MM.1S (cell line): ENCODE measurements at regions not wholly inside any gene's neighbourhood (a gene's known extent, or its start where the extent isn't known, plus 50 kb on each side); places are given as distances from the start of the nearest gene placed in this dataset.

ENCODE experiments used
- DNase-seq: peaks from one replicate; pipeline ENCODE4 v3.0.0-alpha.2; 2015
- H2AFZ ChIP-seq: fragments of 300-600 bp; sonication (generic); 2 replicates; pipeline ENCODE4 v1.6.0; 2016; ENCODE audit warnings: antibody characterized with exemption, low read length
- H3F3A ChIP-seq: fragments of 300-600 bp; sonication (generic); 2 replicates; pipeline ENCODE4 v1.6.1; 2016; ENCODE audit warnings: mild to moderate bottlenecking, antibody characterized with exemption, low read length, moderate library complexity, mixed read lengths; ENCODE audit not compliant: insufficient read depth
- H3K27ac ChIP-seq: fragments of 300-600 bp; sonication (generic); 2 replicates; pipeline ENCODE4 v1.5.1; 2016; ENCODE audit warnings: mild to moderate bottlenecking, low read length
- H3K27me3 ChIP-seq: fragments of 300-600 bp; sonication (generic); replicated peaks from 2 replicates; pipeline ENCODE4 v1.6.0; 2016; ENCODE audit warnings: low read length; ENCODE audit not compliant: insufficient read depth
- H3K36me3 ChIP-seq: fragments of 300-600 bp; sonication (generic); replicated peaks from 2 replicates; pipeline ENCODE4 v1.6.1; 2016; ENCODE audit warnings: mild to moderate bottlenecking, low read length, mixed read lengths; ENCODE audit not compliant: insufficient read depth
- H3K4me1 ChIP-seq: fragments of 300-600 bp; sonication (generic); 2 replicates; pipeline ENCODE4 v1.6.1; 2016; ENCODE audit warnings: low read length, mixed read lengths
- H3K4me2 ChIP-seq: fragments of 300-600 bp; sonication (generic); 2 replicates; pipeline ENCODE4 v1.6.0; 2016; ENCODE audit warnings: low read depth, low read length
- H3K4me3 ChIP-seq: fragments of 300-600 bp; sonication (generic); 2 replicates; pipeline ENCODE4 v1.5.1; 2016; ENCODE audit warnings: low read length, mixed read lengths
- H3K79me2 ChIP-seq: fragments of 300-600 bp; sonication (generic); 2 replicates; pipeline ENCODE4 v1.6.1; 2016; ENCODE audit warnings: mixed run types, low read length, mixed read lengths
- H3K9ac ChIP-seq: fragments of 300-600 bp; sonication (generic); 2 replicates; pipeline ENCODE4 v1.6.1; 2016; ENCODE audit warnings: low read length, mixed read lengths
- H3K9me2 ChIP-seq: fragments of 300-600 bp; sonication (generic); replicated peaks from 2 replicates; pipeline ENCODE4 v1.6.1; 2016; ENCODE audit warnings: mild to moderate bottlenecking, low read length, mixed read lengths; ENCODE audit not compliant: insufficient read depth
- H3K9me3 ChIP-seq: fragments of 300-600 bp; sonication (generic); replicated peaks from 2 replicates; pipeline ENCODE4 v1.6.1; 2016; ENCODE audit warnings: mild to moderate bottlenecking, low read length, mixed read lengths; ENCODE audit not compliant: insufficient read depth
- H4K20me1 ChIP-seq: fragments of 300-600 bp; sonication (generic); 2 replicates; pipeline ENCODE4 v1.6.1; 2016; ENCODE audit warnings: mild to moderate bottlenecking, low read length, moderate library complexity, mixed read lengths; ENCODE audit not compliant: insufficient read depth
- EZH2 ChIP-seq: fragments of 300-600 bp; sonication (generic); optimal IDR thresholded peaks from 2 replicates; pipeline ENCODE3; 2017; ENCODE audit warnings: low read depth, mild to moderate bottlenecking, antibody characterized with exemption, low read length, mixed read lengths
- EZH2phosphoT487 ChIP-seq: fragments of 300-600 bp; sonication (generic); IDR thresholded peaks from 2 replicates; pipeline ENCODE4 v1.6.1; 2018; ENCODE audit warnings: antibody characterized with exemption, low read length
- TF ChIP-seq, protein P1 (sequence below): fragments of 300-600 bp; sonication (generic); IDR thresholded peaks from 2 replicates; pipeline ENCODE4 v1.5.1; 2016; ENCODE audit warnings: antibody characterized with exemption, low read length, mixed read lengths

DNA sequence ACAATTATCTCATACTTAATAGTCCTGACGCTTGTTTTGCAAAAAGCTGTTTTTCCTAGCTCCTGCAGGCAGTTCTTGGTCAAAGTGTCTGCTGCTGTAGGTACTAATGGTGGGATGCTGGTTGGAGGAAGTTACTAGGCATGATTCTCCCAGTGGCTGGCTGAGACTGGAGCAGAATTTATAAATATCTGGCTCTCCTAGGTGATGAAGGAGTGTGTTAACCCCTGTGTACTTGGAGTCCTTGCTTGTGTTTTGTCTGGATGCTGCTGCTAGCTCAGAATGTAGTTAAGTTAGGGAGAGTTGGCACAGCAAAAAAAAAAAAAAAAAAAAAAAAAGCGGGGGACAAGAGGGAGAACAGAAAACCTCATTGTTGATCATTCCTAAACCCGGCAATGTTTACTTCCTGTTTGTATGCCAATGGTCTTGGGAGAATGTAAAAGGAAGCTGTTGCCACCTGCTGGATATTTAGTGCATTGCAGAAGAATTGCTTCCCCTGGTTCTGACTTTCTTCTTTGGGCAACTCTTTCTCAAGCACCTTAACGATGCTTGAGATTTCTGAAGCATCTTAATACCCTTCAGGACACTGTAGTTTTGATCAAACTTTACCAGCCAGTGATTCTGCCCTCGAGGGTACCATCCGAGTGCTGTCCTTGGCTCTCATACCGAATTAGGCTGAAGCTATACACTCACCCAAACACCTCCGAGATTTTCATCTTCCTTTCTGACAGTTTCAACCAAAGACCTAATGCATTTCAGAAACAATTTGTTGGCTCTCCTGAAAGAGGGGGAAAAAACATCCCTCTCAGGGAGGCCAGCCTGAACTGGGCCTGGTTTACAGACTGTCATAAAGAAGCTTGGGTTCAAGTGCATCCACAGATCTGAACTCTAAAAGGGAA is 71.7 kb upstream of the WWC1 start:
- Histone ChIP-seq H3K9ac (no peak overlapping the region), H3K4me3 (no peak overlapping the region), H4K20me1 (no peaks in the 10 kb centered on the region), H3K4me1 (no peaks in the 10 kb centered on the region), H2AFZ (peak overlapping the region; percentile 43), H3K27ac (no peak overlapping the region), H3K27me3 (no peaks in the 10 kb centered on the region; the same call in 1 of the 2 replicates), H3F3A (no peaks in the 10 kb centered on the region), H3K79me2 (no peaks in the 10 kb centered on the region), H3K9me3 (no peaks in the 10 kb centered on the region), H3K36me3 (no peaks in the 10 kb centered on the region), H3K4me2 (peak overlapping the region; percentile 19; the same call in 1 of the 2 replicates), H3K9me2 (no peaks in the 10 kb centered on the region)
- peak; percentile 62 for DNase-seq
- TF ChIP-seq, protein P1, sequence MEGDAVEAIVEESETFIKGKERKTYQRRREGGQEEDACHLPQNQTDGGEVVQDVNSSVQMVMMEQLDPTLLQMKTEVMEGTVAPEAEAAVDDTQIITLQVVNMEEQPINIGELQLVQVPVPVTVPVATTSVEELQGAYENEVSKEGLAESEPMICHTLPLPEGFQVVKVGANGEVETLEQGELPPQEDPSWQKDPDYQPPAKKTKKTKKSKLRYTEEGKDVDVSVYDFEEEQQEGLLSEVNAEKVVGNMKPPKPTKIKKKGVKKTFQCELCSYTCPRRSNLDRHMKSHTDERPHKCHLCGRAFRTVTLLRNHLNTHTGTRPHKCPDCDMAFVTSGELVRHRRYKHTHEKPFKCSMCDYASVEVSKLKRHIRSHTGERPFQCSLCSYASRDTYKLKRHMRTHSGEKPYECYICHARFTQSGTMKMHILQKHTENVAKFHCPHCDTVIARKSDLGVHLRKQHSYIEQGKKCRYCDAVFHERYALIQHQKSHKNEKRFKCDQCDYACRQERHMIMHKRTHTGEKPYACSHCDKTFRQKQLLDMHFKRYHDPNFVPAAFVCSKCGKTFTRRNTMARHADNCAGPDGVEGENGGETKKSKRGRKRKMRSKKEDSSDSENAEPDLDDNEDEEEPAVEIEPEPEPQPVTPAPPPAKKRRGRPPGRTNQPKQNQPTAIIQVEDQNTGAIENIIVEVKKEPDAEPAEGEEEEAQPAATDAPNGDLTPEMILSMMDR: peak; percentile 90
- no peak for TF ChIP-seq EZH2

DNA sequence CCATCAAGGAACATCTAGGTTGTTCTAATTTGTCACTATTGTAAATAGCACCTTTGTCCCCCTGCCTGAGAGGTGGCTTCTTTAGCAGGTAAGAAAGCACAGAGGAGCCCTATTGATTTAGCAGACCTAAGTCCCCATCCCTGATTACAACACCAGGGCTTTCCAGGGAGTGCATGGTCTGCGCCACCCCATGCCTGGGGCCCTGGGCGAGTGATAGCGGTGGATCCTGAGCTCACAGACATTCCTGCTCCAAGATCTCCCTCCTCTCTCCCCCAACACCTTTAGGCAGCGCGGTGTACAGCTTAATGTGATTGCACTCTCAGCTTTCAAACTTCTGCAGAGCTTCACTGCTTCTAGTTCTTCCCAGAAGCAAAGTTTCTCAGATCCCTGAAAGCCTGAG is 67.4 kb upstream of the WWC1 start:
- Histone ChIP-seq H2AFZ (no peak overlapping the region), H4K20me1 (no peaks in the 10 kb centered on the region), H3K27ac (no peak overlapping the region), H3F3A (no peaks in the 10 kb centered on the region), H3K4me1 (no peaks in the 10 kb centered on the region), H3K79me2 (no peaks in the 10 kb centered on the region), H3K9ac (no peak overlapping the region), H3K4me3 (no peak overlapping the region), H3K4me2 (no peak overlapping the region), H3K27me3 (no peaks in the 10 kb centered on the region; the same call in 1 of the 2 replicates), H3K36me3 (no peaks in the 10 kb centered on the region), H3K9me2 (no peaks in the 10 kb centered on the region), H3K9me3 (no peaks in the 10 kb centered on the region)
- DNase-seq: no peak
- TF ChIP-seq EZH2phosphoT487 (no peak), EZH2 (no peak)
- TF ChIP-seq, protein P1: no peak

DNA sequence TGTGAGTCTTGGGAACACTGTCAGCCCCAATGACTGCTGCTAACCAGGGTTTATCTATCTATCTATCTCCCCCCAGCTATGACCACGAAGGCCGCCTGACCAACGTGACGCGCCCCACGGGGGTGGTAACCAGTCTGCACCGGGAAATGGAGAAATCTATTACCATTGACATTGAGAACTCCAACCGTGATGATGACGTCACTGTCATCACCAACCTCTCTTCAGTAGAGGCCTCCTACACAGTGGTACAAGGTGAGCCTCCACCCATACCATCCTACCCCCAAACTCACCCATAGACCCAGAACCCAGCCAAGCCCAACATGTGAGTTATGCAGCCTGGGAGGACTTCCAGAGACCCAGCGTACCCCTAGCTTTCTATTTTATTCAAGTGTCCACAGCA is 65.4 kb upstream of the WWC1 start:
- no peak overlapping the region for H3K4me3 ChIP-seq
- no peaks in the 10 kb centered on the region for H4K20me1 ChIP-seq
- DNase-seq: no peak
- no peaks in the 10 kb centered on the region; the same call in 1 of the 2 replicates for H3K27me3 ChIP-seq
- no peaks in the 10 kb centered on the region for H3K9me3 ChIP-seq
- H2AFZ ChIP-seq: no peak overlapping the region
- H3K36me3 ChIP-seq: no peaks in the 10 kb centered on the region
- no peak overlapping the region for H3K4me2 ChIP-seq
- TF ChIP-seq, protein P1: no peak
- TF ChIP-seq EZH2 (no peak), EZH2phosphoT487 (no peak)
- H3K4me1 ChIP-seq: no peaks in the 10 kb centered on the region
- no peaks in the 10 kb centered on the region for H3F3A ChIP-seq
- no peaks in the 10 kb centered on the region for H3K79me2 ChIP-seq
- no peak overlapping the region for H3K9ac ChIP-seq
- no peaks in the 10 kb centered on the region for H3K9me2 ChIP-seq
- H3K27ac ChIP-seq: no peak overlapping the region
